ENCODE measurements at regions not wholly inside any gene's neighbourhood (a gene's known extent, or its start where the extent isn't known, plus 50 kb on each side); places are given as distances from the start of the nearest gene placed in this dataset.

DNA sequence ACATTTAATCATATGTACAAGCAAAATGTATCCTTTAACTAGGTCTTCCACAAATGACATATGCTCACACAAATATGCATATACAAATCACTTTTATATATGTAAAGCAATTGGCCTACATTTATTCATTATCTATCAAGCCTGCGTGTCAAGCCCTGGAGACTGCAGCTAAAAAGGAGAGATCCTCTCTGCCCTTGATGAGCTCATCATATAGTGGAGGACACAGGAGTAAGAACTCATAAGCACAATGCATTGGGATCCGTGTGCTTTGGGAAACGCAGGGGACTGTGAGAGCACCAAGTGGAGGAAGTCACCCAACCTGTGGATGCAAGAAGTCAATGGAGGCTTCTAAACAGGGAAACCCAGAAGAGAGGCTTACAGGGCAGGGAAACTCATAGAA lies 735.7 kb downstream of the BCL11B start:
- Histone ChIP-seq H3K27ac (replicated peaks) (no peak overlapping the region), H3K27me3 (ENCODE audit: insufficient read depth, poor library complexity, severe bottlenecking) (no peaks in the 10 kb centered on the region), H3K4me3 (replicated peaks; ENCODE audit: insufficient read depth, low read length) (no peak overlapping the region)
- no peak for DNase-seq (ENCODE audit: low read depth in 1 of 2, low spot score in 1 of 2)
- no peak for TF ChIP-seq GABPA (IDR thresholded peaks at IDR 0.05; ENCODE audit: low read depth)
- TF ChIP-seq POLR2AphosphoS5 (IDR thresholded peaks at IDR 0.05; ENCODE audit: low read depth) = no peak
- TF ChIP-seq, protein P1, sequence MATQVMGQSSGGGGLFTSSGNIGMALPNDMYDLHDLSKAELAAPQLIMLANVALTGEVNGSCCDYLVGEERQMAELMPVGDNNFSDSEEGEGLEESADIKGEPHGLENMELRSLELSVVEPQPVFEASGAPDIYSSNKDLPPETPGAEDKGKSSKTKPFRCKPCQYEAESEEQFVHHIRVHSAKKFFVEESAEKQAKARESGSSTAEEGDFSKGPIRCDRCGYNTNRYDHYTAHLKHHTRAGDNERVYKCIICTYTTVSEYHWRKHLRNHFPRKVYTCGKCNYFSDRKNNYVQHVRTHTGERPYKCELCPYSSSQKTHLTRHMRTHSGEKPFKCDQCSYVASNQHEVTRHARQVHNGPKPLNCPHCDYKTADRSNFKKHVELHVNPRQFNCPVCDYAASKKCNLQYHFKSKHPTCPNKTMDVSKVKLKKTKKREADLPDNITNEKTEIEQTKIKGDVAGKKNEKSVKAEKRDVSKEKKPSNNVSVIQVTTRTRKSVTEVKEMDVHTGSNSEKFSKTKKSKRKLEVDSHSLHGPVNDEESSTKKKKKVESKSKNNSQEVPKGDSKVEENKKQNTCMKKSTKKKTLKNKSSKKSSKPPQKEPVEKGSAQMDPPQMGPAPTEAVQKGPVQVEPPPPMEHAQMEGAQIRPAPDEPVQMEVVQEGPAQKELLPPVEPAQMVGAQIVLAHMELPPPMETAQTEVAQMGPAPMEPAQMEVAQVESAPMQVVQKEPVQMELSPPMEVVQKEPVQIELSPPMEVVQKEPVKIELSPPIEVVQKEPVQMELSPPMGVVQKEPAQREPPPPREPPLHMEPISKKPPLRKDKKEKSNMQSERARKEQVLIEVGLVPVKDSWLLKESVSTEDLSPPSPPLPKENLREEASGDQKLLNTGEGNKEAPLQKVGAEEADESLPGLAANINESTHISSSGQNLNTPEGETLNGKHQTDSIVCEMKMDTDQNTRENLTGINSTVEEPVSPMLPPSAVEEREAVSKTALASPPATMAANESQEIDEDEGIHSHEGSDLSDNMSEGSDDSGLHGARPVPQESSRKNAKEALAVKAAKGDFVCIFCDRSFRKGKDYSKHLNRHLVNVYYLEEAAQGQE (IDR thresholded peaks at IDR 0.05; ENCODE audit: insufficient replicate concordance, low read depth) = no peak
- no peak for TF ChIP-seq SPI1 (IDR thresholded peaks at IDR 0.05; ENCODE audit: borderline replicate concordance, low read depth)
- TF ChIP-seq, protein P2, sequence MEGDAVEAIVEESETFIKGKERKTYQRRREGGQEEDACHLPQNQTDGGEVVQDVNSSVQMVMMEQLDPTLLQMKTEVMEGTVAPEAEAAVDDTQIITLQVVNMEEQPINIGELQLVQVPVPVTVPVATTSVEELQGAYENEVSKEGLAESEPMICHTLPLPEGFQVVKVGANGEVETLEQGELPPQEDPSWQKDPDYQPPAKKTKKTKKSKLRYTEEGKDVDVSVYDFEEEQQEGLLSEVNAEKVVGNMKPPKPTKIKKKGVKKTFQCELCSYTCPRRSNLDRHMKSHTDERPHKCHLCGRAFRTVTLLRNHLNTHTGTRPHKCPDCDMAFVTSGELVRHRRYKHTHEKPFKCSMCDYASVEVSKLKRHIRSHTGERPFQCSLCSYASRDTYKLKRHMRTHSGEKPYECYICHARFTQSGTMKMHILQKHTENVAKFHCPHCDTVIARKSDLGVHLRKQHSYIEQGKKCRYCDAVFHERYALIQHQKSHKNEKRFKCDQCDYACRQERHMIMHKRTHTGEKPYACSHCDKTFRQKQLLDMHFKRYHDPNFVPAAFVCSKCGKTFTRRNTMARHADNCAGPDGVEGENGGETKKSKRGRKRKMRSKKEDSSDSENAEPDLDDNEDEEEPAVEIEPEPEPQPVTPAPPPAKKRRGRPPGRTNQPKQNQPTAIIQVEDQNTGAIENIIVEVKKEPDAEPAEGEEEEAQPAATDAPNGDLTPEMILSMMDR (IDR thresholded peaks at IDR 0.05; ENCODE audit: insufficient read depth, low read length) = no peak

DNA sequence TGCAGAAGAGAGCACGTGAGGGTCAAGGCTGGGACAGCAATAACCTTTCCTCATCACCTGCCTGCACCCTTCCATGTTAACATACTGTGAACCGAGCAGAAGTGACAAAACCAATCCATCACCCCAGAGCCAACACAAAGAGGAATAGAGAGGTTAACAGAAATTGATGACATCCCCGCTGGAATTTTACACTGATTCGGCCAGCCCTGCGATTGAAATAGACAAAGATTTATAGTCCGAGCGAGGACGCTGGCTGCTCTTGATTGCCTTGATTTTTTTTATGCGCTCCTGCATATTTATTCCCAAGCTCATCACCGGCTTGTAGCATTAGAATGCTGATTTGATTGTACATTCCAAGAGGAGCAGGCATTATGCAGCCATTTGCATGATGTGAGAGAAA lies 729.7 kb downstream of the BCL11B start:
- H3K27me3 ChIP-seq (ENCODE audit: insufficient read depth, poor library complexity, severe bottlenecking) = no peaks in the 10 kb centered on the region
- H3K4me3 ChIP-seq (replicated peaks; ENCODE audit: insufficient read depth, low read length) = no peak overlapping the region
- no peak for DNase-seq (ENCODE audit: low read depth in 1 of 2, low spot score in 1 of 2)
- TF ChIP-seq, protein P1 (IDR thresholded peaks at IDR 0.05; ENCODE audit: insufficient replicate concordance, low read depth) = no peak
- TF ChIP-seq, protein P2 (IDR thresholded peaks at IDR 0.05; ENCODE audit: insufficient read depth, low read length) = no peak
- H3K27ac ChIP-seq (replicated peaks) = no peak overlapping the region

- H3K27me3 ChIP-seq (ENCODE audit: insufficient read depth, poor library complexity, severe bottlenecking) = no peaks in the 10 kb centered on the region
- no peak for DNase-seq (ENCODE audit: low read depth in 1 of 2, low spot score in 1 of 2)
- H3K4me3 ChIP-seq (replicated peaks; ENCODE audit: insufficient read depth, low read length) = no peak overlapping the region
- TF ChIP-seq, protein P2 (IDR thresholded peaks at IDR 0.05; ENCODE audit: insufficient read depth, low read length) = no peak
- TF ChIP-seq, protein P1 (IDR thresholded peaks at IDR 0.05; ENCODE audit: insufficient replicate concordance, low read depth) = no peak
- TF ChIP-seq SPI1 (IDR thresholded peaks at IDR 0.05; ENCODE audit: borderline replicate concordance, low read depth) (no peak), GABPA (IDR thresholded peaks at IDR 0.05; ENCODE audit: low read depth) (no peak), POLR2AphosphoS5 (IDR thresholded peaks at IDR 0.05; ENCODE audit: low read depth) (no peak)
- no peak overlapping the region for H3K27ac ChIP-seq (replicated peaks)
Measured at GRCh38 chr14:98543074-98543473, 728.9 kb downstream of the BCL11B start.
